GM18861 (cell line): ENCODE measurements at regions not wholly inside any gene's neighbourhood (a gene's known extent, or its start where the extent isn't known, plus 50 kb on each side); places are given as distances from the start of the nearest gene placed in this dataset.

Experiments
- ATAC-seq: cut with Tn5 transposase; IDR thresholded peaks from one replicate; pipeline ENCODE4 v1.9.1; 2021; ENCODE audit not compliant: unreplicated experiment

GRCh38 chr1:56442290-56442877, 137.0 kb downstream of the PLPP3 start:
- no peak for ATAC-seq

GRCh38 chr1:56441601-56442000, 137.8 kb downstream of the PLPP3 start:
- no peak for ATAC-seq

GRCh38 chr1:56439610-56440264, 139.6 kb downstream of the PLPP3 start:
- no peak for ATAC-seq

- ATAC-seq = no peak
Measured at GRCh38 chr1:56438901-56439551, 140.3 kb downstream of the PLPP3 start.

- ATAC-seq = no peak
Measured at GRCh38 chr1:56437959-56438358, 141.4 kb downstream of the PLPP3 start.

GRCh38 chr1:56436912-56437417, 142.4 kb downstream of the PLPP3 start:
- ATAC-seq = no peak

- no peak for ATAC-seq
Measured at GRCh38 chr1:56436296-56436695, 143.1 kb downstream of the PLPP3 start.

- ATAC-seq = no peak
Measured at GRCh38 chr1:56435434-56436262, 143.7 kb downstream of the PLPP3 start.

GRCh38 chr1:56434740-56435139, 144.6 kb downstream of the PLPP3 start:
- ATAC-seq = no peak

GRCh38 chr1:56434025-56434424, 145.3 kb downstream of the PLPP3 start:
- ATAC-seq = no peak

GRCh38 chr1:56433056-56433577, 146.2 kb downstream of the PLPP3 start:
- ATAC-seq = no peak

- no peak for ATAC-seq
Measured at GRCh38 chr1:56432166-56432971, 147.0 kb downstream of the PLPP3 start.

- no peak for ATAC-seq
Measured at GRCh38 chr1:56430141-56430839, 149.1 kb downstream of the PLPP3 start.

GRCh38 chr1:56429288-56429687, 150.1 kb downstream of the PLPP3 start:
- no peak for ATAC-seq

- no peak for ATAC-seq
Measured at GRCh38 chr1:56426587-56427381, 152.6 kb downstream of the PLPP3 start.

- no peak for ATAC-seq
Measured at GRCh38 chr1:56425494-56426037, 153.8 kb downstream of the PLPP3 start.

- no peak for ATAC-seq
Measured at GRCh38 chr1:56424744-56425493, 154.4 kb downstream of the PLPP3 start.

- no peak for ATAC-seq
Measured at GRCh38 chr1:56423716-56424115, 155.6 kb downstream of the PLPP3 start.
